Pancreas (tissue), 10 donors: ENCODE measurements at regions not wholly inside any gene's neighbourhood (a gene's known extent, or its start where the extent isn't known, plus 50 kb on each side); places are given as distances from the start of the nearest gene placed in this dataset.

Source experiments
- ATAC-seq, 4 donors: fragments of 200-7000 bp; cut with Tn5 transposase; one replicate each; pipeline versions ENCODE4 v1.8.0 to v1.9.1; 2020; ENCODE audit warnings: mild to moderate bottlenecking in 4 of 4, moderate library complexity in 4 of 4
- DNase-seq, 6 donors: peaks; one replicate each; pipeline ENCODE4 v3.0.0-alpha.2; 2020
- FAIRE-seq: peaks from 2 replicates; lab custom pipeline; 2012; peaks lifted over from hg19 to GRCh38; lab: Jason Lieb, UNC
- H3K27ac ChIP-seq, 4 donors: fragments of 200-600 bp; sonication (generic); 1 replicate in 3 of 4; 2 replicates in 1 of 4; pipeline versions ENCODE4 v1.5.0 to v1.8.0; 2020
- H3K27me3 ChIP-seq, 4 donors: fragments of 200-600 bp; one replicate each; pipeline ENCODE4 v1.8.0; 2021
- H3K36me3 ChIP-seq, 3 donors: fragments of 200-600 bp; sonication (generic) in 1 of 3; one replicate each; pipeline versions ENCODE4 v1.5.0 to v1.8.0; 2020 to 2021
- H3K4me1 ChIP-seq, 3 donors: fragments of 200-600 bp; one replicate each; pipeline ENCODE4 v1.8.0; 2021
- H3K4me3 ChIP-seq, 4 donors: fragments of 200-600 bp; sonication (generic) in 2 of 4; one replicate each; pipeline versions ENCODE4 v1.5.0 to v1.8.0; 2020 to 2021
- H3K9me3 ChIP-seq, 4 donors: fragments of 200-600 bp; one replicate each; pipeline ENCODE4 v1.8.0; 2021
- CTCF ChIP-seq, 4 donors: fragments of 200-600 bp; sonication (generic) in 3 of 4; IDR thresholded peaks; one replicate each; pipeline versions ENCODE4 v1.5.0 to v1.8.0; 2021; ENCODE audit warnings: antibody characterized with exemption in 4 of 4
- WGBS, 2 donors: extraction: QIAGEN DNeasy Blood & Tissue Kit; methylation state at CpG; one replicate each; pipeline ENCODE4 v1.1.7; 2013; 5-methylcytosine and 5-hydroxymethylcytosine counted together
- intact Hi-C, 3 donors: fragments of 100-400 bp; cut with DNase I; formaldehyde crosslinking; loops; one replicate each; pipeline versions ENCODE4 v1.11.1 to v1.14.2; 2022
- donor health status: healthy with polysubstance abuse.
- donor health status: DM: no; HTN: no; CAD: no; lungs with moderate emphysema.
- donor health status: DM: no; HTN: no; CAD: no.
- donor health status: control.
- donor health status: control.
- donor health status: Bipolar disorder and iron deficiency.
- donor health status: DM: yes; HTN: yes; CAD: no.
- donor health status: DM: no; HTN: no; CAD: no.
- donor health status: DM: no; HTN: no; CAD: no.
- donor health status: DM: yes; HTN: yes; CAD: no.

GRCh38 chr16:50858376-50858775, 116.5 kb downstream of the CYLD start:
- H3K9me3 ChIP-seq, result no peaks in the 10 kb centered on the region
- no peak overlapping the region for H3K27ac ChIP-seq
- no peak for ATAC-seq
- DNase-seq, result no peak
- no peaks in the 10 kb centered on the region for H3K36me3 ChIP-seq
- no peak for FAIRE-seq
- H3K27me3 ChIP-seq, result no peaks in the 10 kb centered on the region
- H3K4me3 ChIP-seq, result no peak overlapping the region
- WGBS, 2 donors, result 77 to 84% methylated on average over 6 of the region's 6 CpGs
- intact Hi-C loops, result no loop called here
- no peaks in the 10 kb centered on the region for H3K4me1 ChIP-seq
- no peak for TF ChIP-seq CTCF (IDR thresholded peaks at IDR 0.05)

GRCh38 chr16:50857881-50858280, 116.0 kb downstream of the CYLD start:
- no peak for ATAC-seq
- no peak for TF ChIP-seq CTCF (IDR thresholded peaks at IDR 0.05)
- no peak for FAIRE-seq
- Histone ChIP-seq H3K4me1 (no peaks in the 10 kb centered on the region), H3K4me3 (no peak overlapping the region), H3K27ac (no peak overlapping the region), H3K36me3 (no peaks in the 10 kb centered on the region), H3K27me3 (no peaks in the 10 kb centered on the region), H3K9me3 (no peaks in the 10 kb centered on the region)
- intact Hi-C loops, result no loop called here
- WGBS, 2 donors, result 78 to 81% methylated on average over 5 of the region's 5 CpGs
- DNase-seq, result no peak

GRCh38 chr16:50856991-50857390, 115.1 kb downstream of the CYLD start:
- no peak for ATAC-seq
- 46% methylated on average over 2 of the region's 2 CpGs for WGBS, 2 donors
- intact Hi-C loops, result no loop called here

GRCh38 chr16:50853329-50853728, 111.4 kb downstream of the CYLD start:
- TF ChIP-seq CTCF (IDR thresholded peaks at IDR 0.05), result no peak
- H3K27ac ChIP-seq, result no peak overlapping the region
- ATAC-seq, result no peak
- no peak for DNase-seq
- WGBS, 2 donors, result 78 to 92% methylated on average over 1 of the region's 1 CpG
- no peaks in the 10 kb centered on the region for H3K36me3 ChIP-seq
- no peaks in the 10 kb centered on the region for H3K4me1 ChIP-seq
- H3K9me3 ChIP-seq, result no peaks in the 10 kb centered on the region
- no peak for FAIRE-seq
- no peaks in the 10 kb centered on the region for H3K27me3 ChIP-seq
- intact Hi-C loops, result no loop called here
- H3K4me3 ChIP-seq, result no peak overlapping the region

More at GRCh38 chr16:50856991-50857390, 115.1 kb downstream of the CYLD start:
- H3K4me3 ChIP-seq, result no peak overlapping the region
- FAIRE-seq (no peak), DNase-seq (no peak)
- H3K36me3 ChIP-seq, result no peaks in the 10 kb centered on the region
- H3K4me1 ChIP-seq, result no peaks in the 10 kb centered on the region
- TF ChIP-seq CTCF (IDR thresholded peaks at IDR 0.05), result no peak
- no peaks in the 10 kb centered on the region for H3K9me3 ChIP-seq
- no peaks in the 10 kb centered on the region for H3K27me3 ChIP-seq
- H3K27ac ChIP-seq, result no peak overlapping the region
